Liver (tissue), 3 donors: ENCODE measurements at regions not wholly inside any gene's neighbourhood (a gene's known extent, or its start where the extent isn't known, plus 50 kb on each side); places are given as distances from the start of the nearest gene placed in this dataset.

Experiments used
- JUND ChIP-seq, 2 donors: IDR thresholded peaks; 2 replicates each; pipeline ENCODE4 v1.6.1; 2016; ENCODE audit warnings: antibody characterized with exemption in 2 of 2
- RXRA ChIP-seq, 2 donors: IDR thresholded peaks; 2 replicates each; pipeline ENCODE4 v1.6.1; 2017 to 2018; ENCODE audit warnings: antibody characterized with exemption in 2 of 2, mild to moderate bottlenecking in 1 of 2
- SP1 ChIP-seq: IDR thresholded peaks from 2 replicates; pipeline ENCODE4 v1.6.1; 2018; ENCODE audit warnings: antibody characterized with exemption, mild to moderate bottlenecking
- TAF1 ChIP-seq: conservative IDR thresholded peaks from 2 replicates; pipeline ENCODE4 v1.6.1; 2016; ENCODE audit warnings: antibody characterized with exemption, mild to moderate bottlenecking
- YY1 ChIP-seq: IDR thresholded peaks from 2 replicates; pipeline ENCODE4 v1.6.1; 2016; ENCODE audit warnings: antibody characterized with exemption, mild to moderate bottlenecking
- TF ChIP-seq, protein P1 (sequence below): fragments of 150-350 bp; IDR thresholded peaks from 2 replicates; pipeline ENCODE4 v1.5.1; 2017; ENCODE audit warnings: improper control_type of control experiment, low read depth, low read length; ENCODE audit not compliant: missing input control
- TF ChIP-seq, protein P2 (sequence below): IDR thresholded peaks from 2 replicates; pipeline ENCODE4 v1.6.1; 2016; ENCODE audit warnings: antibody characterized with exemption, mild to moderate bottlenecking
- donor health status: healthy.
- donor health status: healthy.

DNA sequence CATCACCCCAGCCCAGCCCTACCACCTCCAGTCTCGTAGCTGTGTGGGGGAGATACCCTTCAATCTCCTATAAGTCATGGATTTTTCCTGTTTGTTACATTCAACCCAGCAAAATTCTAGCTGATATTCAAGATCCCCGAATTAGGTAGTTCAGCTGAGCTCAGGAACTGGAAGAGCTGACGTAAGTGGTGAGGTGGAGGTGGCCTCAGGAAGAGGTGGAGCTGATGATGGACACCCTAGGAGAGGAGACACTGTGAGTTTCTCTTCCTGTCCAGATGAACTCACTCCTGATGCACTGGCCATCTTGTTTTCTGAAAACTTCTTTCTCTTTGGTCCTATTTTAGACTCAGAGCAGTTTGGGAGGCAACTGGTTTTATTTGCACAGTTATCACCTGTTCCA is 90.5 kb upstream of the PITRM1 start:
- TF ChIP-seq, protein P1, sequence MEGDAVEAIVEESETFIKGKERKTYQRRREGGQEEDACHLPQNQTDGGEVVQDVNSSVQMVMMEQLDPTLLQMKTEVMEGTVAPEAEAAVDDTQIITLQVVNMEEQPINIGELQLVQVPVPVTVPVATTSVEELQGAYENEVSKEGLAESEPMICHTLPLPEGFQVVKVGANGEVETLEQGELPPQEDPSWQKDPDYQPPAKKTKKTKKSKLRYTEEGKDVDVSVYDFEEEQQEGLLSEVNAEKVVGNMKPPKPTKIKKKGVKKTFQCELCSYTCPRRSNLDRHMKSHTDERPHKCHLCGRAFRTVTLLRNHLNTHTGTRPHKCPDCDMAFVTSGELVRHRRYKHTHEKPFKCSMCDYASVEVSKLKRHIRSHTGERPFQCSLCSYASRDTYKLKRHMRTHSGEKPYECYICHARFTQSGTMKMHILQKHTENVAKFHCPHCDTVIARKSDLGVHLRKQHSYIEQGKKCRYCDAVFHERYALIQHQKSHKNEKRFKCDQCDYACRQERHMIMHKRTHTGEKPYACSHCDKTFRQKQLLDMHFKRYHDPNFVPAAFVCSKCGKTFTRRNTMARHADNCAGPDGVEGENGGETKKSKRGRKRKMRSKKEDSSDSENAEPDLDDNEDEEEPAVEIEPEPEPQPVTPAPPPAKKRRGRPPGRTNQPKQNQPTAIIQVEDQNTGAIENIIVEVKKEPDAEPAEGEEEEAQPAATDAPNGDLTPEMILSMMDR = no peak
- no peak for TF ChIP-seq SP1
- TF ChIP-seq TAF1 = no peak
- TF ChIP-seq RXRA (IDR thresholded peaks at IDR 0.05) = no peak
- TF ChIP-seq, protein P2, sequence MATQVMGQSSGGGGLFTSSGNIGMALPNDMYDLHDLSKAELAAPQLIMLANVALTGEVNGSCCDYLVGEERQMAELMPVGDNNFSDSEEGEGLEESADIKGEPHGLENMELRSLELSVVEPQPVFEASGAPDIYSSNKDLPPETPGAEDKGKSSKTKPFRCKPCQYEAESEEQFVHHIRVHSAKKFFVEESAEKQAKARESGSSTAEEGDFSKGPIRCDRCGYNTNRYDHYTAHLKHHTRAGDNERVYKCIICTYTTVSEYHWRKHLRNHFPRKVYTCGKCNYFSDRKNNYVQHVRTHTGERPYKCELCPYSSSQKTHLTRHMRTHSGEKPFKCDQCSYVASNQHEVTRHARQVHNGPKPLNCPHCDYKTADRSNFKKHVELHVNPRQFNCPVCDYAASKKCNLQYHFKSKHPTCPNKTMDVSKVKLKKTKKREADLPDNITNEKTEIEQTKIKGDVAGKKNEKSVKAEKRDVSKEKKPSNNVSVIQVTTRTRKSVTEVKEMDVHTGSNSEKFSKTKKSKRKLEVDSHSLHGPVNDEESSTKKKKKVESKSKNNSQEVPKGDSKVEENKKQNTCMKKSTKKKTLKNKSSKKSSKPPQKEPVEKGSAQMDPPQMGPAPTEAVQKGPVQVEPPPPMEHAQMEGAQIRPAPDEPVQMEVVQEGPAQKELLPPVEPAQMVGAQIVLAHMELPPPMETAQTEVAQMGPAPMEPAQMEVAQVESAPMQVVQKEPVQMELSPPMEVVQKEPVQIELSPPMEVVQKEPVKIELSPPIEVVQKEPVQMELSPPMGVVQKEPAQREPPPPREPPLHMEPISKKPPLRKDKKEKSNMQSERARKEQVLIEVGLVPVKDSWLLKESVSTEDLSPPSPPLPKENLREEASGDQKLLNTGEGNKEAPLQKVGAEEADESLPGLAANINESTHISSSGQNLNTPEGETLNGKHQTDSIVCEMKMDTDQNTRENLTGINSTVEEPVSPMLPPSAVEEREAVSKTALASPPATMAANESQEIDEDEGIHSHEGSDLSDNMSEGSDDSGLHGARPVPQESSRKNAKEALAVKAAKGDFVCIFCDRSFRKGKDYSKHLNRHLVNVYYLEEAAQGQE = no peak
- TF ChIP-seq JUND (IDR thresholded peaks at IDR 0.05) = no peak
- TF ChIP-seq YY1 = no peak
